T1000 (cell line): ENCODE measurements at regions not wholly inside any gene's neighbourhood (a gene's known extent, or its start where the extent isn't known, plus 50 kb on each side); places are given as distances from the start of the nearest gene placed in this dataset.

Experiments used
- DNase-seq: peaks from one replicate; lab custom pipeline; 2025; ENCODE audit warnings: mixed read lengths; lab: John Stamatoyannopoulos, UW

- no peak for DNase-seq
Observed at GRCh38 chr9:81489046-81489445, 200.3 kb downstream of the TLE1 start.

DNA sequence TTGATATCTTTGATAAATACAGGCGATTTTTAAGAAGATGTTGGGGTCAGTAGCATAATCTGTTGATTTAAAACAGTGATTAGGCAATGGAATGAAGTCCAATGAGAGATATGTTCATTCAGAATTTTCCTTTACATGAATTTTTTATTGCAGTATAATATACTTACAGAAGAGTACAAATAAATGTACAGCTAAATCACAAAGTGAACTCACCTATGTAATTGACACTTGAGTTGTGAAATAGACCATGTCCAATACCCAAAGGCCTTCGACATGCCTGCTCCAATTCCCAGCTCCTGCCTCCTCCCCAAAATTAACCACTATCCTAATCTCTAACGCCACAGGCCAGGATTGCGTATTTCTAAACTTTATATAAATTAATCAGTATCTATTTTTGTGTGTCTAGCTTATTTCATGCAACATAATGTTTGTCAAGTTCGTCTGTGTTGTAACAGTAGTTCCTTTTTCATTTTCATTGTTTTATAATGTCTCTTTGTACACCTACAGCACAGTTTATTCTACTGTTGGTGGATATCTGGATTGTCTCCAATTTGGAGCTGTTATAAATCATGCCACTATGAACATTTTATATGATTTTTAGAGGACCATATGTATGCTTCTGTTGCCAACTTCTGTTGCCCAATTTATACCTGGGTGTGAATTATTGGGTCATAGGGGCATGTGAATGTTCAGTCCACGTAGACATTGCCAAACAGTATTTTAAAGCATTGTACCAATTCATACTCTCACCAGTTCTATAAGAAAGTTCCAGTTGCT lies 208.3 kb downstream of the TLE1 start:
- no peak for DNase-seq

DNA sequence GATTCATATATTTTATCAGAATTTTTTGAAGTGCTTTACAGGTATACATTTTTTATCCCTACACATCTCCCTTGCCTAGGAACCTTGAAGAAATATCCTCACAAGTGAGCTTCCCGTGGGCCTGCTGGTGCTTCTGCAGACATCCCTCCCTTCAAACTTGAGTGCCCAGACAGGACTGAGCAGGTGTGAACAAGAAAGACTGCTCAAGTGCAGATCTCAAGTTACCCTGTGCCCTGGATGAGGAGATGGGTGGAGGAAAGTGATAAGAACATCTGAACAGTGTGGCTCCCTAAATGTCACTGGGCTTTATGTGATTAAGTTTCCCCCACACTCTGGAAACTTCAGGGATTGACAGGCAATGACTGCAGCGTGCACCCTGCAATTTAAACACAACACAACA lies 209.8 kb downstream of the TLE1 start:
- DNase-seq: no peak

DNA sequence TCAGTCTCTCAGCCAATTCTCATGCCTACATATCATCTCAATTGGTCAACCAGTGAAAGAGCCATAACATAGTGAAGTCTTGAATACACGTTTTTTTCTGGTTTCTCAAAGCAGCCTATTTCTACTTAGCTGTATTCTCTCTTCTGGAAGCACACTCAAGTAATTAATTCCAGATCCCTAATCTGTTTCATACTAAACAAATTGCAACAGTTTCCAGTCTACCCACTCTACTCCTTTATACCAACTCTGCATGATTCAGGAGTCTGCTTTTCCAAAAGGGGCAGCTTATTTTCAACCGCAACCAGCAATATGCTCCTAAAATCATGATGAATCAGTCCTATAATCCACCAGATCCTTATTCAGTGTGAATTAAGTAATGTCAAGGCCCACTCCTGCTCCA lies 211.7 kb downstream of the TLE1 start:
- DNase-seq: no peak

DNA sequence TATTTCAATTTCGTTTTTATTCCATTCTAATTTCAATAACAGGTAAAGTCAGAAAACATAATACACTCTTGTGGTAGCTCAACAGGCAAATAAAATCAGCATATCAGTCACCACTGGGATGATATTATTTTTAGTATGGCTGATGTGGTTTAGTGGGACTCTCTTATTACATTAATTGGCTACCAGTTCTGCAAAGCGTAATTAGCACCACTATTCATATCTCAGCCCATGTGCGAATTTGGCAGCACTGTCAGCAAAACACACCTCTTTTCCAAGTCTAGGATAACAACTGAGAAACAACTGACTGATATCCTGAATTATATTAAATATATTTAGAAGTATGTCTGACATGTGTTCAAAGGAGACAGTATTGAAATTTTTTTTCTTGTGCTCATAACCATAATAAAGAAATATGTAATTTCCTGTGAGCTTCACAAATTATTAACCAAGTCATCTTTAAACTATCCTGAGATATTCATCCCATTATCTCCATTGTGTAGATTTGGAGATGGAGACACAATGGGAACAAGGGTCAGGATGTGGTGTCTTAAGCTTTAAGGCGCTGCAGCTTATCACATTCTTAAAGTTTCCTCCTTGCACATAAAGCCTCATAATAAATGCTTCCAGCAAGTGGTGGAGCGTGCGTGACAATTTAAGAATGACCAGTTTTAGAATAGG lies 212.4 kb downstream of the TLE1 start:
- no peak for DNase-seq

- no peak for DNase-seq
Observed at GRCh38 chr9:81474792-81475191, 214.6 kb downstream of the TLE1 start.

DNA sequence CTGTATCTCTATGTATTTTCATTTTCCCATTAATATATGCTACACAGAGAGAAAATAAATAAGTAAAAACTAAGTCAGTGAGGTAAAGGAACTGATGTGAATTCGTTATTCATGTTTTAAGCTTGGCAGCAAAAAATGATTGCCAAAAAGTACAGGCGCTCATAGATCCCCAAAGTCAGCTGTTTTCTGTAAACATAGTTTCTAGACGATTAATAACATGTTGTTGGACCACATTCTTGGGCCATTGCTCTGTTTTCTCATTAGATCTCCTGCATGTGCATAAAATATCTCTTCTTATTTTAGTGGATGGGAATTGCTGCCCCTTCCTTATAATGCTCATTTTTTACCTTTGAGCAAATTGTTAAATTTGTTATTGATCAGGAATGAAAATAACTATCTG lies 215.2 kb downstream of the TLE1 start:
- DNase-seq: no peak

GRCh38 chr9:81473708-81474107 lies 215.6 kb downstream of the TLE1 start:
- no peak for DNase-seq

GRCh38 chr9:81473206-81473605 lies 216.1 kb downstream of the TLE1 start:
- DNase-seq: no peak

DNA sequence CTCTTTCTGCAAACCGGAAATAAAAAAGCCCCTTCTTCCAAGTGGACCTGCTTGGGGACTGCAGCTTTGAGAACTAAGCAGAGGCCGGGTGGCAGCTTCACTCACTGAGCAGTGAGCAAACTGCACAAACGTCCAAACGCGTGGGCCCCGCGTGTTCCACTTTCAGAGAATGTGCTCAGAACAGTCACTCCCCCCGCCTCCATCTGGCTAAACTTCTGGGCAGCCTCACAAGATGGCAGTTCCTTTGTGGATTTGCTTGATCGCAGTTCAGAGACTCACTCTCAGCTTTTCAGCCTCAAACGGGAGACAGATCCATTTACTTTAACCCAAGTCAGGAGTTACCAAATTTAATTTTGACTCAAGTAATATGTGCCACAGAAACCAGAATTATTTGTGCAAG lies 216.6 kb downstream of the TLE1 start:
- no peak for DNase-seq

DNA sequence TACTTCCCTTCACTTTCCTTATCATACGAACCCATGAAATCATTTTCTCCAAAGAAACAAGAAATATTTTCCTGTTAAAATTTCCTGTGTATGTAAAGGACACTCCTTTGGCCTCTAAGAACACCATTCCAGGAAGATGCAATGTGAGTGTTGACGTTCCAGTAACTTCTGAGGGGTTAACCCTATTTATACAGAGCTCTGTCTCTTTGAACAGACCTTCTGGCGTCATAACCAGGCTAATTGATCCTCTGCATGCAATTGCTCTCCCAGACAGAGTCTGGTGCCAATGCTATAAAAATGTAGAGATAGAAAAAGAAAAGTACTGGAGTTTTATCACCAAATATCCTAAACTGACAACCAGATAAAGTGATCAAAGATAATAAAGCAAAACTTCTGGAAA lies 218.5 kb downstream of the TLE1 start:
- DNase-seq: no peak

DNA sequence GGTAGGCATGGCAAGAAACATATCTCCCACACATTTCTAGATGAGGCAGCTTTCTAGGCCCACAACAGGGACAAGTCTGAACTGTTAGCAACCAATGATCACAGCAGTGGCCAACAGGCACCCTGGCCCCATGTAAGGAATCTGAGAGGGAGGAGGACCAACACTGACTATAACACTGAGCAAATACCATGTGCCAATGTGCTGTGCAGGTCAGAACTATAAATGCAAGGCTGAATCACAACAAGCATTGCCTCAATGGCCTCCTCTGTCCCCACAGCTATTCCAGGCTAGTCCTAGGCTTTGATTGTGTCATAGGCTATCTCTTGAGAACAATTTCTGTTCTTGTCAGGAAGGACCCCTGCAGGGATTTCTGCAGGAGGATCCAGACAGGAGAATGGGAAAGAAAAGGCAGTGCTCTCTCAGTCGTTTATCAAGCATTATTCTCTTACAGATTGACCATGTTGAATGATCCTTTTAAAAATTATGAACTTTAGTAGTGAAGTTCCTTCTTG lies 221.2 kb downstream of the TLE1 start:
- DNase-seq: no peak

- no peak for DNase-seq
Observed at GRCh38 chr9:81466981-81467380, 222.4 kb downstream of the TLE1 start.

DNA sequence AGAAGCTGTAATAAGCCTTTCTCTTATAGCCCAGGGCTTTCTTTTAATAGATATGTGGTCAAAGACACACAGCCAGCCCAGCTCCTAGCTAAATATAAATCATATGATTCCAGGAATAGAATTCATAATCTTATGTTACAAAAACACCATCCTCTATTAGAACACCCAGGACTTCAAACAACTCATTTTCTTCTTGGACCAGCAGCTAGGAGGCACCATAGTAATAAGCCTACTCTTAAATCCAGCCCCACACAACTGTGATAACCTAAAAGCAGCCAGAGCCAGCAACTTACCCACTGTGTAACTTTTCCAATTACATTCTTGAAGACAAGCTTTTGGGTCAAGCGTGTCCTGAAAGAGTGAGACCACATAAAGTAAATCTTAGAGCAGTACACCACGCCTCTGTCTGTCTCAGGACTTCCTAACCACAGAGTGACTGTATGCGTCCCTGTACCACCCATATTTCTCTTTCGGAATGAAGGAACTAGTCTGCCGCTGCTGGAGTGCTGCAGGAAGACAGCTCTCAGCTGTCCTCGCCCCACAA lies 223.8 kb downstream of the TLE1 start:
- DNase-seq: no peak

DNA sequence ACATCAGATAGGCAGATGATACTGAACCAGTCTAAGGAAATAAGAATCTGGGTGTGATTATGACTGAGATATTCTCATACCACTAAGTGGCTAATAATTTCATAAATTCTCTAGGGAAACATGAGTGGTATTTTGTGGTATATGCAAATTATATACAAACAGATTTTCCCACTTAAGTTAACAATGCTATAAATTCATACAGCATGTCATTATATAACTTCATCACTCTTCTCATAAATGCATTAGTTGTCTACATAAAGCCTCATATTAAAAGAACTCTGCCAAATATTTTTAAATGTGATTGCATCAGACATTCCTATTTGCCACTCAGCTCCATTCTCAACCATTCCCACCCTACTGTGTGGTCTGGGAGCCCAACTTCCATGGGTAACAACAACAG lies 226.5 kb downstream of the TLE1 start:
- no peak for DNase-seq

- DNase-seq: no peak
Observed at GRCh38 chr9:81461196-81461595, 228.2 kb downstream of the TLE1 start.

- DNase-seq: no peak
Observed at GRCh38 chr9:81460693-81461092, 228.7 kb downstream of the TLE1 start.

DNA sequence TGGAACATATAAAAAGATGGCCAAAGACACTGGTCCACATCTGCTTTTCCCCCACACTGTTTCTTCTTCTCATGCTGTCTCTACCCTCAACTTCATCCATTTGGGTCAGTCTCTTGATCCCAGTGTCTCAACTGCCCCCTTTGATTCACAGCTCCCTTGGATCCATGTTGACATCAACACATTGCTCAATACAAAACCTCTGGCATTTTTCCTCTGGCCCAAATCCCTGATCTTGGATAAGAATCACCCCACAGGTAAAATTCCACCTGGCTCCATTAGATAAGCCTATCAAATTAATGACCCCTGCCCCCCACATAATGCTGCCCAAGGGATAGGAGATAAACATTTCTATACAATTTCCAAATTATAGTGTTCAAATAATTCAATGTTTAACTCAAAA lies 229.8 kb downstream of the TLE1 start:
- no peak for DNase-seq

DNA sequence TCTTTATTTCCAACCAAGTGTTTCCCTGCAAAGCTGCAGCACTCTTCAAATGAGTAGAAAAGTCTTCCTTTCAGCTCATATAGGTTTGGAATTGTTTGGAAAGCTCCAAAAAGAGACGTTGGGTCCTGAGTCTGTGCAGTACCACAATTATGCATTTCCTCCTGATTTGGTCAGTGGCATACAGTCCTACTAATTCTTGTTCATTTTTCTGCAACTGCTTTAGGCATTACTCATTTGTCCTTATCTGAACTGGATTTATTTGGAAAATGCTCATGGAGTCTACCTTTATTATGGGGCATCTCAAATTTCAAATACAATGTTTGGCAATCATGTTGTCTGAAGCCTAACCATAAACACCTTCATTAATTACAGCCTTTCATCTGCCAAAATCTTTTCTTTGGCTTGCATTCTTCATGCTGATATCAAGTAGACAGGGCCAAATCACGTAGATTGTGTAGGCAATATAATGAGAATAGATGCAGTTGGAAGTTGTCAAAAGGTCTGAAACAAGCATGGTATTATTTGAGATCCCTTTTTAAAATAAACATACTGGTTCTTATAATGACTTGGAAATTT lies 232.8 kb downstream of the TLE1 start:
- no peak for DNase-seq

DNA sequence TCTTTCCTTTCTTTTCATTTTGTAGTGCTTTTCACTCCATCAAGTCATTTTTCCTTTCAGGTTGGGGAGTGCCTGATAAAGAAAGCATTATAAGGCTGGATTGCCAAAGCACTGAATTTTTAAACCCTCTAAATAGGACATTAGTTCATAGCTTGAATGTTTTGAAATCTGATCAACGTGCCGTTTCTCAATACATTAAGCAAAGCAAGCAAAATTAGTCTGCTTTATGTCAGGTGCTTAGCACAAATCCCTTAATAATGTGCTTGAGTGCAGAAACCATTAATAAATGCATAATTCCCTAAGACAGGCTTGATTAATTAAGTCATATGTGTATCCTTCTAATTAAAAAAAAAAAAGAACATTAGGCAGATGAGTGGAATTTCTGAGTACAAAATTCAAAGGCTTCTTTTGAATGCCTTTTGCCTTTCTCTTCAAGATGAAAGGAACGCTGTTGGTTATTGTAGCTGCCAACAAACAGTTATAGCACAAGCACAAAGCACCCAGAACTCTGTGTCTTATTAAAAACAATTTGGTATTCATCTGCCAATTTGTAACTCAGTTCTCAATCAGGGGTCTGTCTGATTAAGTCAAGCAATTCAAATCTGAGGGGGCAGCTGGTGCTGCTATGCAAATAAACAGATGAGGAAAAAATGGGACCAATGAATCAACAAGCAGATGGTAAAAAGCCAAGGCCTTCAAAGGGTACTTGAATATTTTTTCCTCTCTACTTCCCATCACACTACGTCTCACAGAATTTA lies 233.7 kb downstream of the TLE1 start:
- DNase-seq: no peak

DNA sequence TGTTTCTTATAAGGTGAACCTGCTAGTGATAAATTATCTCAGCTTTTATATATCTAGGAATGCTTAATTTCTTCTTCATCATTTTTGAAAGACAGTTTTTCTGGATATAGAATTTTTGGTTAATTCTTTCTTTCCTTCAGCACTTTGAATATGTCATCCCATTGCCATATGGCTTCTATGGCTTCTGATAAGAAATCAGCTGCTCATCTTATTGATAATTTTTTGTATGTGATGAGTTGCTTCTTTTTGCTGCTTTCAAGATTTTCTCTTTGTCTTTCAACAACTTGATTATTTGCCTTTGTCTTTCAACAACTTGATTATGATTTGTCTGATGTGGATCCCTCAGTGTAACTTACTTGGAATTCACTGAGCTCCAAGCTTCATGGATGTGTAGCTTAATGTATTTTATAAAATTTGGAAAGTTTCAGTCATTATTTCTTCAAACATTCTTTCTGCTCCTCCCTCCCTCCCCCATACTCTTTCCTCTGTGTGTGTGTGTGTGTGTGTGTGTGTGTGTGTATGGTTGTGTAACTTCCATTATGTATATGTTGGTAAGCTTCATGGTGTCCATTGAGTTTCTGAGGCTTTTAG lies 243.9 kb downstream of the TLE1 start:
- DNase-seq: no peak

DNA sequence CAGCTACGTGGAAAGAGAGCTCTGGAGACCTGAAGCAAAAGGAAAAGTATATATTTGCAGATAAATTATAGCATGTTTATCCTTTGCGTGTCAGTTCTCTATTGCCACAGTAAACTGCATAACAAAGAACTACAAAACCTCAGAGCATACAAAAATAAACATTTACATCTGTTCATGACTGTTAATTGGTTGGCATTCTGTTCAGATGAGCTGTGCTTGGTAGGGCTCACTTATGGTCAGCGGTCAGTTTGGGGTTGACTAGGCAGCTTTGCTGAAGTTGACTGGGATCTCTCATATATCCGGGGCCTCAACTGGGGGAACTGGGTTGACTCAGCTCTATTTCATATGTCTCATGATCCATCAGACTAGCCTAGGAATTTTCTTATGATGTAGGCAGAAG lies 257.7 kb downstream of the TLE1 start:
- DNase-seq: peak; percentile 68
